GM10248 (cell line): ENCODE measurements at regions not wholly inside any gene's neighbourhood (a gene's known extent, or its start where the extent isn't known, plus 50 kb on each side); places are given as distances from the start of the nearest gene placed in this dataset.

Experiments used
- CTCF ChIA-PET: fragments of 300-600 bp; sonication (Branson Sonifier 250); formaldehyde crosslinking; extraction: SDS; loops from one replicate; lab custom pipeline; 2021; ENCODE audit warnings: antibody characterized with exemption; lab: Yijun Ruan, JAX
- POLR2A ChIA-PET: fragments of 350-650 bp; sonication (Branson Sonifier 250); formaldehyde crosslinking; extraction: SDS; loops from one replicate; lab custom pipeline; 2020; ENCODE audit warnings: antibody characterized with exemption; lab: Yijun Ruan, JAX
- DNase-seq: peaks from one replicate; pipeline ENCODE4 v3.0.0; 2012; ENCODE audit errors: extremely low spot score
- TF ChIP-seq, protein P1 (sequence below): IDR thresholded peaks from 2 replicates; pipeline ENCODE4 v1.5.1; 2012; ENCODE audit warnings: mild to moderate bottlenecking, low read depth; ENCODE audit errors: extremely low read depth, missing control alignments, control extremely low read depth

GRCh38 chr17:72262766-72263165 lies 141.9 kb downstream of the SOX9 start:
- ChIA-PET CTCF (interaction anchor here (1.3 to 1.6 kb wide), 2 partner anchors 9 kb away, joined by 3 read pairs; no protein-coding TSS in a partner anchor), POLR2A (no interaction called here)
- TF ChIP-seq, protein P1, sequence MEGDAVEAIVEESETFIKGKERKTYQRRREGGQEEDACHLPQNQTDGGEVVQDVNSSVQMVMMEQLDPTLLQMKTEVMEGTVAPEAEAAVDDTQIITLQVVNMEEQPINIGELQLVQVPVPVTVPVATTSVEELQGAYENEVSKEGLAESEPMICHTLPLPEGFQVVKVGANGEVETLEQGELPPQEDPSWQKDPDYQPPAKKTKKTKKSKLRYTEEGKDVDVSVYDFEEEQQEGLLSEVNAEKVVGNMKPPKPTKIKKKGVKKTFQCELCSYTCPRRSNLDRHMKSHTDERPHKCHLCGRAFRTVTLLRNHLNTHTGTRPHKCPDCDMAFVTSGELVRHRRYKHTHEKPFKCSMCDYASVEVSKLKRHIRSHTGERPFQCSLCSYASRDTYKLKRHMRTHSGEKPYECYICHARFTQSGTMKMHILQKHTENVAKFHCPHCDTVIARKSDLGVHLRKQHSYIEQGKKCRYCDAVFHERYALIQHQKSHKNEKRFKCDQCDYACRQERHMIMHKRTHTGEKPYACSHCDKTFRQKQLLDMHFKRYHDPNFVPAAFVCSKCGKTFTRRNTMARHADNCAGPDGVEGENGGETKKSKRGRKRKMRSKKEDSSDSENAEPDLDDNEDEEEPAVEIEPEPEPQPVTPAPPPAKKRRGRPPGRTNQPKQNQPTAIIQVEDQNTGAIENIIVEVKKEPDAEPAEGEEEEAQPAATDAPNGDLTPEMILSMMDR = no peak
- no peak for DNase-seq

DNA sequence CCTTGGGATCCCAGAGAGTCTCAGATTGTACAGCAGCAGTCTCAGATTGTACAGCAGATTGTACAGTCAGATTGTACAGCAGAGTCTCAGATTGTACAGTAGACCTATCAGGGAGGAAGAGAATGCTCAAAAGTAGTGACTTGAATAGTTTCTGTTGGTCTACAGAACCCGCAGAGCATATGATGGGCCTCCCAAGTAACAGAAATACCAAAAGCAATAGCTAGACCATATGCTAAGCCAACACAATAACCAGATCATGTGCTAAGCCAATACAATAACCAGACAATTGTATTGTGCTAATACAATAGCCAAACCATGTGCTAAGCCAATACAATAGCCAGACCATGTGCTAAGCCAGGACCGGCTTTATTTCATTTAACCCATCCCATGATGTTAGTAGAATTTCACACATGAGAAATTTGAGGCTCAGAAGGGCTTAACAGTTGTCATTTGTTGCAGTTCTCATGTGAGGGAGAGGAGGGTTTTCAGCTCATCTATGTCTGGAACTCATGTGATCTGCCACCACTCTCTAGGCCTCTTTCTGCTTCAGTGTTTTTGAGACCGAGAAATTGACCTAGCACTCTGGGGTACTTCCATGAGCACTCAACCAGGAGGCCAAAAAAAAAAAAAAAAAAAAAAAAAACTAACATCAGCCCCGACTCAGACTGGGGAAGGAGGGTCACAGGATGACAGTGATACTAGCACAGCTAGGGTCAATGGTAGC lies 144.0 kb downstream of the SOX9 start:
- ChIA-PET POLR2A (no interaction called here), CTCF (interaction anchor here (0.9 to 1.7 kb wide), 5 partner anchors 10 to 275 kb away, joined by 3 to 4 read pairs (median 3); no protein-coding TSS in a partner anchor)
- TF ChIP-seq, protein P1 = no peak
- no peak for DNase-seq

DNA sequence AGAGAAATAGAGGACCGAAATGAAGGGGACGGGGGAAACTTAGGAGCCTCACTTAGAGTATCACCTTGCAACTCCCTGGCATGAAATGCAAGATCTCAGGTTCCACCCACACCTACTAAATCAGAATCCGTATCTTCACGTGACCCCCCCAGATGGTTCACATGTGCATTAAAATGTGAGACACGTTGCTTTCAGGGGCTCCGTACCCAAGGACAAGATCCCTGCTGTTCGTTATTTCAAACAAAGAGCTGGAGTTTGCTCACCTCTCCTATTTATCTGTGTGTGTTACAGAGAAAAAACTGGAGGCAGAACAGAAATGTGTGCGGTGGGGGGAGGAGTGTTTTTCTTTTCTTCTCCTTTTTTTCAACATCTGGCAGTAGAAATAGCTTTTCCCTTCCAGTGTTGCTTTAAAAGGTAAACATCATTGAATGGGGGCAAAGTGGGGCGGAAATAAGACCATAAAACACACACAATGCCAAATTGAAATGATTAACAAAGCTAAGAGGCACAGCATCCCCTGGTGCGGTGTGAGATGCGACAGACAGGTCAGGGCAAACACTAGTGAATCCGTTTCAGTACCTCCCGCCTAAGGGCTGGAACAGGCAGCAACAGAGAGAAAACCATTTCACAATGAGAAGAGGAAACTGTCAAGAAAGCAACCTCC lies 145.4 kb downstream of the SOX9 start:
- DNase-seq = no peak
- ChIA-PET POLR2A (interaction anchor here (0.6 kb wide), 1 partner anchor 119 kb away, joined by 5 read pairs; no protein-coding TSS in a partner anchor), CTCF (interaction anchor here (1.0 to 1.7 kb wide), 5 partner anchors 9 to 147 kb away, joined by 3 to 4 read pairs (median 3); no protein-coding TSS in a partner anchor)
- TF ChIP-seq, protein P1 = no peak

- no peak for DNase-seq
- TF ChIP-seq, protein P1 = no peak
- POLR2A ChIA-PET = no interaction called here
- CTCF ChIA-PET = no interaction called here
Observed at GRCh38 chr17:72267601-72268000, 146.8 kb downstream of the SOX9 start.

- no peak for DNase-seq
- CTCF ChIA-PET = interaction anchor here (1.3 to 1.5 kb wide), 2 partner anchors 15 kb away, joined by 3 to 4 read pairs; no protein-coding TSS in a partner anchor
- POLR2A ChIA-PET = no interaction called here
Observed at GRCh38 chr17:72268431-72268830, 147.6 kb downstream of the SOX9 start.

More at GRCh38 chr17:72268431-72268830, 147.6 kb downstream of the SOX9 start:
- TF ChIP-seq, protein P1 = no peak
